BE2C (cell line): ENCODE measurements at regions not wholly inside any gene's neighbourhood (a gene's known extent, or its start where the extent isn't known, plus 50 kb on each side); places are given as distances from the start of the nearest gene placed in this dataset.

ENCODE experiments used
- DNase-seq: peaks from one replicate; pipeline ENCODE4 v3.0.0-alpha.2; 2020
- H3K27me3 ChIP-seq: fragments of 250-450 bp; sonication (Bioruptor Pico); 2 replicates; pipeline ENCODE4 v1.5.1; 2020; ENCODE audit warnings: mild to moderate bottlenecking
- H3K36me3 ChIP-seq: fragments of 250-450 bp; sonication (Bioruptor Pico); 2 replicates; pipeline ENCODE4 v1.5.1; 2020; ENCODE audit warnings: mild to moderate bottlenecking
- H3K4me1 ChIP-seq: fragments of 250-450 bp; sonication (Bioruptor Pico); 2 replicates; pipeline ENCODE4 v1.5.1; 2020
- H3K4me3 ChIP-seq: 2 replicates; pipeline ENCODE4 v1.5.1; 2011; ENCODE audit warnings: low read depth, low read length
- H3K9me3 ChIP-seq: fragments of 250-450 bp; sonication (Bioruptor Pico); 2 replicates; pipeline ENCODE4 v1.5.1; 2020
- TF ChIP-seq, protein P1 (sequence below): IDR thresholded peaks from 2 replicates; pipeline ENCODE4 v1.5.1; 2012; ENCODE audit warnings: mild to moderate bottlenecking, low read depth, low read length

DNA sequence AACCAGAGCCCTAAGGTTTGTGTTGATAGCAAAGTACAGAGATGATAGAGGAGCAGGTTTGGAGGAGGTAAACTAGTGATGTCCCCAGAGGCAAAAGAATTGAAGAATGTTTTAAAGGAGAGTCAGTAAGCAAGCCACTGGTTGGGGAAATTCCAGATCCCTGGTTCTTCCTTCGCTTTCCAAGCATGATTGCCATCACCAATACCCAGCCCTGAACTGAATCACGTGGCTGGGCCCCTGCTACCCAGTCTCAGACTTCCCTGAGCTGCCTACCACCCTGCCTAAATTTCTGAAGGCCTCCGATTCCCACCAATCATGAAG is 95.3 kb upstream of the FOXN2 start:
- TF ChIP-seq, protein P1, sequence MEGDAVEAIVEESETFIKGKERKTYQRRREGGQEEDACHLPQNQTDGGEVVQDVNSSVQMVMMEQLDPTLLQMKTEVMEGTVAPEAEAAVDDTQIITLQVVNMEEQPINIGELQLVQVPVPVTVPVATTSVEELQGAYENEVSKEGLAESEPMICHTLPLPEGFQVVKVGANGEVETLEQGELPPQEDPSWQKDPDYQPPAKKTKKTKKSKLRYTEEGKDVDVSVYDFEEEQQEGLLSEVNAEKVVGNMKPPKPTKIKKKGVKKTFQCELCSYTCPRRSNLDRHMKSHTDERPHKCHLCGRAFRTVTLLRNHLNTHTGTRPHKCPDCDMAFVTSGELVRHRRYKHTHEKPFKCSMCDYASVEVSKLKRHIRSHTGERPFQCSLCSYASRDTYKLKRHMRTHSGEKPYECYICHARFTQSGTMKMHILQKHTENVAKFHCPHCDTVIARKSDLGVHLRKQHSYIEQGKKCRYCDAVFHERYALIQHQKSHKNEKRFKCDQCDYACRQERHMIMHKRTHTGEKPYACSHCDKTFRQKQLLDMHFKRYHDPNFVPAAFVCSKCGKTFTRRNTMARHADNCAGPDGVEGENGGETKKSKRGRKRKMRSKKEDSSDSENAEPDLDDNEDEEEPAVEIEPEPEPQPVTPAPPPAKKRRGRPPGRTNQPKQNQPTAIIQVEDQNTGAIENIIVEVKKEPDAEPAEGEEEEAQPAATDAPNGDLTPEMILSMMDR: no peak
- Histone ChIP-seq H3K9me3 (no peaks in the 10 kb centered on the region), H3K27me3 (no peaks in the 10 kb centered on the region), H3K36me3 (no peaks in the 10 kb centered on the region), H3K4me1 (no peaks in the 10 kb centered on the region), H3K4me3 (no peak overlapping the region)
- no peak for DNase-seq

DNA sequence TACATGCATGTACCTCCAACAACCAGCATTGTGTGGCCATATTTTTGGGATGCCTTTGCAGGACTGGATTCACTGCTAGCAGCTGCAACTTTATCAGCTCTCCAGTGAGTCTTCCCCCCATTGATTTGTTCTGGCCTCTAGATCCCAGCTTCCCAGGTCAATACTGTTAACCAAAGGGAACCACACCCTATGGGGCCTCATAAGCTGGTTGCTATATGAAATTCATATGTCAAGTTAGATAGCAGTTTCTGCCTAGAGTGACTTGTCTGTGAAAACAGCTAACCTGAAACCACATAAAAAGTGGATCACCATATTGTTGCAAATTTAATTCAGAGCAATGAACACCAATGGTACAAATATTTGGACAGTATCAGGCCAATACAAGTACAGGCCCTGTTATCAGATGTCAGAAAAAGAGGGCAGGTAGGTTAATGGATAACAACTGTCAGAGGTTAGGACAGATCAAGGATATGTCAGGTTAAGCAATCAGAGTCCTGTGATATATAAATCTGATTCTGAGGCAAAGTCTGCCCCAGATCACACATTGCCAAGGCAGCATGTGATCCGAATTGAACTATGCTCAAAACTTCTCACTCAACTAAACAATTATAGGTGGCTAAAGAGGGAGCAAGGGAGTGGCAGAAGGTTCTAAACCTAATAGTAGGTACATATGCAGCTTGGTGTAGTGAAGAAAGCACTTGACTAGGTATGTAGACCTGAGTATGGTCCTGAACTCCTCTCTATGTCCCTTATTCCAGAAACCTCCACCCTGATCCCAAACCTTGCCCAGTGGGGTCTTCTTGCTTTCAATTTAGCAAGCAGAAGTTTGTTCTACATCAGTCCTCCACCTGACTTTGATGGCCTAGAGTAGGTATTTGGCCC is 94.7 kb upstream of the FOXN2 start:
- no peak for DNase-seq
- no peak overlapping the region for H3K4me3 ChIP-seq

DNA sequence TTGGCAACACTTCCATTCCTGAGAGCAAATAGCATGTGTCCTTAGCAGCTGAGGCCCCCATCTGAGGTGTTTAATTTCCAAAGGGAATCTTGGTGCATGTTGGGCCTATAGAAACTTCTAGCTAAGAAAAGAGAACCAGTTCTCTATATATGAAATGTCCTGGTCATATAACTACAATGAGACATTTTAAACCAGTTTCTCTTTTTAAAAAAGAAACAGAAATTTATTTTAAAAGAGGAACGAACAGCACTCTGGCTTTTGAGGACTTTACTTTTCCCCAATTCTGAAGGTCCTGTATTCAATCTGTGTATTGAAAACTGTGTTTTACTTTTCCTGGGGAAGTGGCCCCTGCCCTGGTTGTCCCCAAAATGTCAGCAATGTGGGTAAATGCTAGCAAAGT is 94.0 kb upstream of the FOXN2 start:
- no peaks in the 10 kb centered on the region for H3K27me3 ChIP-seq
- no peak for DNase-seq
- H3K36me3 ChIP-seq: no peaks in the 10 kb centered on the region
- no peaks in the 10 kb centered on the region for H3K4me1 ChIP-seq
- no peaks in the 10 kb centered on the region for H3K9me3 ChIP-seq
- H3K4me3 ChIP-seq: no peak overlapping the region
- TF ChIP-seq, protein P1: no peak

More for the DNA sequence above, 94.7 kb upstream of the FOXN2 start:
- no peaks in the 10 kb centered on the region for H3K4me1 ChIP-seq
- no peaks in the 10 kb centered on the region for H3K36me3 ChIP-seq
- no peaks in the 10 kb centered on the region for H3K27me3 ChIP-seq
- no peaks in the 10 kb centered on the region for H3K9me3 ChIP-seq
- TF ChIP-seq, protein P1: no peak

DNA sequence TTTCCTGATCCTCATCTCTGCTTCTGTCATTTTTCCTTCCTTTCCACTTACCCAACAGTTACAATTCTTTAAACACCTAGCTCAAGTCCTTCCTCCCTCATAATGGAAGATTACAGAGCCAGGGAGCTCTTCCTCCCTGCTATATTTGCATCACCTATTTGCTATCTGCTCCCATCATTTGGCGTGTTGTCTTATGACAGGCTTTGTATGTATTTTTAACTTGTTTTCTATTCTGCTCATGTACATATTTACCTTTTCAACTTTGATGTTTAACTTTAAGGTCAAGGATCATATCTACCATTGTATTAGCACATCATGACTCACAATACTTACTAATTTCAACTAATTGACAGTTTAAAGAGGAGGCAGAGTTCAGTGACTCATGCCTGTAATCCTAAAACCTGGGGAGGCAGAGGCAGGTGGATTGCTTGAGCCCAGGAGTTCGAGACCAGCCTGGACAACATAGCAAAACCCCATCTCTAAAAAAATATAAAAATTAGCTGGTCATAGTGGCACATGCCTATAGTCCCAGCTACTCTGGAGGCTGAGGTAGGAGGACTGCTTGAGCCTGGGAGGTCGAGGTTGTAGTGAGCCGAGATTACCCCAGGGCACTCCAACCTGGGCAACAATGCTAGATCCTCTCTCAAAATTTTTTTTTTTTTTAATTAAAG is 92.5 kb upstream of the FOXN2 start:
- H3K9me3 ChIP-seq: no peaks in the 10 kb centered on the region
- H3K27me3 ChIP-seq: no peaks in the 10 kb centered on the region
- H3K4me1 ChIP-seq: no peaks in the 10 kb centered on the region
- DNase-seq: no peak
- TF ChIP-seq, protein P1: no peak
- no peak overlapping the region for H3K4me3 ChIP-seq
- no peaks in the 10 kb centered on the region for H3K36me3 ChIP-seq

DNA sequence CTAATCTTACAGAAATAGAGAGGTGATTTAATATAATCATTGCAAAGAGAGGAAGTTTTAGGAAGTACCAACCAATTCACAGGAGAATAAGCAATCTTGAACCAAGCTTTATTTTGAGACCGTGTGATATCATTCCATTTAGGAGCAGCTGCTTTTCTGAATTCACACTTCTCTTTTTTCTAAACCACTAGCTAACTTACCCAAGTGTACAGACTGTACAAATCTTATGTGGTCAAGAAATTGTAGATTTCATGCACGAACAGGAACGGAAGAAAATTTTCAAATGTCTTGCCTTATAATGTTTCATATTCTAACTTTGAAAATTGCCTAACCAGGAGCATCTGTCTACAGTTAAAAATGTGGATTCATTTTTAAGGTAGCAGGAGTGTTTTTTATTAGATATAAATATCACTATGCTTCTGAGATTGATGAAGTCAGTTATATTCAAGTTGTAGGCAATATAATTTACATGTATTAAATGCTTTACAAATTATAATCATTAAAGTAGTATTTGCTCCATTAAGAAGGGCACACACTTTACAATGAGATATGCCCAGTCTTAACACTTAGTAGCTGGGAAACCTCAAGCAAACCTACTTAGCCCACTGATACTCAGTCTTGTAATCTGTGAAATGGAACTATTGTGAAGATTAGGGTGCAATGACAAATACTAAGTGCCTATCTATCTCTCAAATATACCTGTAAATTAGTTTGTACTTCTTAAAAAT is 86.7 kb upstream of the FOXN2 start:
- H3K9me3 ChIP-seq: no peaks in the 10 kb centered on the region
- no peak for DNase-seq
- H3K4me1 ChIP-seq: no peaks in the 10 kb centered on the region
- TF ChIP-seq, protein P1: no peak
- no peaks in the 10 kb centered on the region for H3K36me3 ChIP-seq
- H3K4me3 ChIP-seq: no peak overlapping the region
- H3K27me3 ChIP-seq: no peaks in the 10 kb centered on the region
